Memory B cell (primary cell): ENCODE measurements at regions not wholly inside any gene's neighbourhood (a gene's known extent, or its start where the extent isn't known, plus 50 kb on each side); places are given as distances from the start of the nearest gene placed in this dataset.

Experiments used
- ATAC-seq: fragments of 150-1000 bp; cut with Tn5 transposase; 2 replicates; pipeline ENCODE4 v1.10.0; 2021; ENCODE audit warnings: low read depth, mild to moderate bottlenecking, moderate library complexity
- DNase-seq, 2 donors: peaks; one replicate each; pipeline ENCODE4 v3.0.0; 2022; ENCODE audit warnings: low spot score in 2 of 2
- H3K27ac Mint-ChIP-seq: one replicate; pipeline ENCODE4 v1.8.0; 2022; ENCODE audit warnings: mild to moderate bottlenecking, moderate library complexity, mixed read lengths
- H3K27me3 Mint-ChIP-seq: one replicate; pipeline ENCODE4 v1.8.0; 2022; ENCODE audit warnings: mixed read lengths
- H3K36me3 Mint-ChIP-seq: one replicate; pipeline ENCODE4 v1.8.0; 2022; ENCODE audit warnings: mild to moderate bottlenecking, mixed read lengths
- H3K4me1 Mint-ChIP-seq: one replicate; pipeline ENCODE4 v1.8.0; 2022; ENCODE audit warnings: mixed read lengths
- H3K4me3 Mint-ChIP-seq: one replicate; pipeline ENCODE4 v1.8.0; 2022; ENCODE audit warnings: mild to moderate bottlenecking, moderate library complexity, mixed read lengths
- H3K9me3 Mint-ChIP-seq: one replicate; pipeline ENCODE4 v1.8.0; 2022; ENCODE audit warnings: mixed read lengths

DNA sequence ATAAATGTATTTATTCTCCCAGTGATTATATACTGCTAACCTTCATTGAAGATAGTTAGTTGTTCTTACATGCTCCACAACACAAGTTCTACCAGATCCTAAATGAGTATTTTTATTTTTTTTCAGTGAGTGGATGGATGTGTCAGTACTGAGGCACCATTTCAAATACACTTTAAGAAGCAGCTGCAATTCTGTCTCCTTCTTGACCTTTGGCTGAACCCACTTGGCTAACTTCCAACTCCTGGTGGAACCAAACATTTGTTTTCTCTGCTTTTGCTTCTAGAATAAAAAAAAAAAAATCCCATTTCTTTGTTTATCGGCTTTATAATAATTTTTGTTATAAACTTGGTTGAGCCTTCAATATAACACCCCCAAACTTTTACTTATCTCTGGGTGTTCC lies 458.3 kb upstream of the MAP3K7 start:
- Mint-ChIP-seq H3K4me3 (no peak overlapping the region), H3K27me3 (no peaks in the 10 kb centered on the region), H3K9me3 (peaks cover 5% of the 10 kb centered on the region), H3K27ac (no peak overlapping the region), H3K36me3 (no peaks in the 10 kb centered on the region), H3K4me1 (no peaks in the 10 kb centered on the region)
- ATAC-seq (no peak), DNase-seq (no peak)

DNA sequence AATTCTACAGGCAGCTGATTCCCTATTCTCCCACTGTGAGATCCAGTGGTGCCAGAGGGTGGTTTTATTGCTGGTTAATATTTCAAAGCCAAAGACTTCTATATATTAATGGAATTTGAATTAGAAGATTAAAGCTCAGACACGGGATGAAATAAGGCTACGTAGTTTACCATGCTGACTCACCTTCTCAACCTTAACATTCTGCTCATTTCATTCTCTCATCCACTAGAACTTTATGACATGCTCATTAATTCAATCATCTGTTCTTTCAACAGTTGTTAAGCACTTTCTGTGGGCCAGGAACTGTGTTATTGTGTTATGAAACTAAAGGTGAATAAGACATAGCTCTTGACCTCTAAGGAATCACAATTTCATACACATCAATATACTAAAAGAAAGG lies 456.9 kb upstream of the MAP3K7 start:
- H3K9me3 Mint-ChIP-seq = peaks cover 3% of the 10 kb centered on the region
- no peak for DNase-seq

DNA sequence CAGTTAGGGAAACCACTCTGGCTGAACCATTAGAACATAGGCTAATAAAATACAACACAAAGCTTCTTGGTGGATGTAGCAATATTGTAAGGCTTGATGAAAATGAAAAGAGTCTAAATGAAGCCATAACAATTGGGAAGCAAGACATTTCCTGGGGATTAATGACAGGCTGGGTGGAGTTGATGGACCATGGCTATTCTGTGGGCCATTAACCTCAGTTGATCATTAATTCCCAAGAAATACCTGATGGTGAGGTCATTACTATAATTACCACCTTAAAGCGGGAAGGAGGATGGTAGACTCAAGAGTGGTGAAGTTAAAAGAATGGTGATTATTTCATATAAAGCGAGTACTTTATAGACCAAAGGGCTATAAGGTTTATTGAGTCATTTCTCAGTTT lies 455.8 kb upstream of the MAP3K7 start:
- ATAC-seq (no peak), DNase-seq (no peak)
- Mint-ChIP-seq H3K36me3 (no peaks in the 10 kb centered on the region), H3K9me3 (peaks cover 3% of the 10 kb centered on the region), H3K27ac (no peak overlapping the region), H3K27me3 (no peaks in the 10 kb centered on the region), H3K4me1 (no peaks in the 10 kb centered on the region), H3K4me3 (no peak overlapping the region)

More for the DNA sequence above, 456.9 kb upstream of the MAP3K7 start:
- no peak for ATAC-seq
- Mint-ChIP-seq H3K4me1 (no peaks in the 10 kb centered on the region), H3K4me3 (no peak overlapping the region), H3K27ac (no peak overlapping the region), H3K27me3 (no peaks in the 10 kb centered on the region), H3K36me3 (no peaks in the 10 kb centered on the region)

DNA sequence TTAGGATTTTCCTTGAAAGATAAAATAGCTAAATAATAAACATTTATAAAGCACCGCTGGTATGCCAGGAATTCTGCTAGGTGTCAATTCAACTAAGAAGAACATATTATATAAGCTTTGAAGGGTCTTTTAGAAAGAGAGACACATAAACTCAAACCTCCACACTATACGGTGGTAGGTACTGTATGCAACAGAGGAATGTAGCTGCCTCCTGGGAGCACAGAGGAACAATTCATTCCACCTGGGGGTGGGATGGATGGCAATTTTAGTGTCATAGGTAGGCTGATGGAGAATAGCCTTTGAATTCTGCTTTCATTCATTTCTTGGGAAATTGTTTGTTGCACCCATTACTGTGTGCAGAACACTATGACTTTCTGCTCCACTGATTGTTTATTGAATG lies 447.1 kb upstream of the MAP3K7 start:
- H3K9me3 Mint-ChIP-seq = no peaks in the 10 kb centered on the region
- H3K4me3 Mint-ChIP-seq = no peak overlapping the region
- no peak for DNase-seq
- H3K36me3 Mint-ChIP-seq = no peaks in the 10 kb centered on the region
- no peak overlapping the region for H3K27ac Mint-ChIP-seq
- no peak for ATAC-seq
- H3K4me1 Mint-ChIP-seq = no peaks in the 10 kb centered on the region
- H3K27me3 Mint-ChIP-seq = no peaks in the 10 kb centered on the region

DNA sequence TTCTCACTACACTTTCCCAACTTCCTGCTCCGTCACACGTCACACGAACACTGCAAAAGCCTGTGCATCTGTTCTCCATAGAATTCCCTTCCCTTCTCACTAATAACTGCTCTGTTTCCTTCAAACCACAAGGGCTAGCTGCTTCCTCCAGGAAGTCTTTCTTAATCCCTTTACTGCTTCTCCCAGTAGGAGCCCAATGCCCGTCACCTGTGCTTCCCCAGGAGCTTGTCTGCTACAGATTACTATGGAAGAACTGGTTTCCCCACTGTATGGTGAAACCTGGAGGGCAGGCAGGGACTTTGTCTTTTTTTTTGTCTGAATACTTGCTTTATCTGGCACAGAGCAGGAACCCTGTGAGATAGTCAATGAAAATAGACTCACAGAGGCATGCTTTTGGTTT lies 444.7 kb upstream of the MAP3K7 start:
- no peak for DNase-seq
- H3K4me1 Mint-ChIP-seq = no peaks in the 10 kb centered on the region
- H3K36me3 Mint-ChIP-seq = no peaks in the 10 kb centered on the region
- peaks cover 1% of the 10 kb centered on the region for H3K27me3 Mint-ChIP-seq
- ATAC-seq = no peak
- no peak overlapping the region for H3K27ac Mint-ChIP-seq
- H3K9me3 Mint-ChIP-seq = no peaks in the 10 kb centered on the region
- H3K4me3 Mint-ChIP-seq = no peak overlapping the region

DNA sequence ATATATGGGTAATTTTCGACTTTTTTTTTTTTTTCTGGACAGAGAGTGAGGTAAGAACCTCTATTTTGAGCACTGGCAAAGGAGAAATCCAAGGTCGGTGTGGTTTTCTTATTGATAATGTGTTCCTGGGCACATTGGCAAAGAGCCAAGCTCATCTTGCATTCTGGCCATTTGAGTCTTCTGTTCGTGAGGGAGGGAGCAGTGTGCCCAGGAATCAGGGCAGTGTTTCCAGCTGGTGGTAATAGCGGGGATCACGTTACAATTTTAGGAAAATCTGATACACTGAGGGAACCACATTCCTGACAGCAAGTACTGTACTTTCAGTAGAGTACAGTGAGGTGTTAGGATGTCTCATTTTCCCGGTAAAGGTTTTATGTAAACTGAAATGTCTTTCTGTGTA lies 442.3 kb upstream of the MAP3K7 start:
- no peaks in the 10 kb centered on the region for H3K4me1 Mint-ChIP-seq
- H3K27me3 Mint-ChIP-seq = peaks cover 1% of the 10 kb centered on the region
- DNase-seq = no peak
- H3K36me3 Mint-ChIP-seq = no peaks in the 10 kb centered on the region
- ATAC-seq = no peak
- H3K4me3 Mint-ChIP-seq = no peak overlapping the region
- no peak overlapping the region for H3K27ac Mint-ChIP-seq
- peaks cover 1% of the 10 kb centered on the region for H3K9me3 Mint-ChIP-seq

DNA sequence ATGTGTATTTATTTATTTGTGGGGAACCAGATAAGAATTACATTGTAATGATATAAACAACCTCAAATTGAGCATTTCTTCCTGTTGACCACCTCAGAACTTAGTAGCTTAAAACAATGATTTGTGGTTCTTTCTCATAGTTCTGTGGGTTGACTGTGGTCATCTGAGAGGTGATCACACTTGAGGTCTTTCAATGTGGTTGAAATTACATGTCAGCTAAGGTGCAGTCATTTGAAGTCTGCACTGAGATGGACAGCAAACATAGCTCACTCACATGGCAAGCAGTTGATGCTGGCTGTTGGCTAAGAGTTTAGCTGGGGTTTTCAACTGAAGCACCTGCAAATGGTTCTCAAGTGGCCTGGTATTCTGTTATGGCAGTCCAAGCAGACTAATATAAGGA lies 436.7 kb upstream of the MAP3K7 start:
- Mint-ChIP-seq H3K36me3 (no peaks in the 10 kb centered on the region), H3K9me3 (peaks cover 1% of the 10 kb centered on the region), H3K4me3 (no peak overlapping the region), H3K4me1 (no peaks in the 10 kb centered on the region), H3K27me3 (peaks cover 3% of the 10 kb centered on the region), H3K27ac (no peak overlapping the region)
- no peak for ATAC-seq
- no peak for DNase-seq

DNA sequence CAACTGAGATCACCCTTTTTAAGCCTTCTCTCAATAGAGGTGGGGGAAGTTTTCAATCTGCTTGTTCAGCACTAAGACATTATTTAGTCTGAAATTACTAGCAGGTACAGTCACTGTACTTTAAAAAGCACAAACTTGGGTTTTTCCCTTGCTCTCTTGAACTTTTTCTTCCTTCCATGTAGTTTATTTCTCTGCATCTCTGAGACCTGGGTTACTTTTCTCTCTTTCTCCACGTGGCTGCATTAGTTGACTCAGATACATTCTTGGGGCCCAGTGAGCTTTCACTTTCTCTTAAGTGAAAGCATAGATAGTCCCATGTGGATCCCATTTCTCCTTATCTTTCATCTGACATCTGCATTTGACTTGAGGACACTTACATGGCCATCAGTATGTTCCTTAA lies 433.9 kb upstream of the MAP3K7 start:
- Mint-ChIP-seq H3K9me3 (peaks cover 1% of the 10 kb centered on the region), H3K27ac (no peak overlapping the region), H3K4me1 (no peaks in the 10 kb centered on the region), H3K4me3 (no peak overlapping the region), H3K27me3 (peaks cover 2% of the 10 kb centered on the region), H3K36me3 (no peaks in the 10 kb centered on the region)
- DNase-seq = no peak
- ATAC-seq = no peak

DNA sequence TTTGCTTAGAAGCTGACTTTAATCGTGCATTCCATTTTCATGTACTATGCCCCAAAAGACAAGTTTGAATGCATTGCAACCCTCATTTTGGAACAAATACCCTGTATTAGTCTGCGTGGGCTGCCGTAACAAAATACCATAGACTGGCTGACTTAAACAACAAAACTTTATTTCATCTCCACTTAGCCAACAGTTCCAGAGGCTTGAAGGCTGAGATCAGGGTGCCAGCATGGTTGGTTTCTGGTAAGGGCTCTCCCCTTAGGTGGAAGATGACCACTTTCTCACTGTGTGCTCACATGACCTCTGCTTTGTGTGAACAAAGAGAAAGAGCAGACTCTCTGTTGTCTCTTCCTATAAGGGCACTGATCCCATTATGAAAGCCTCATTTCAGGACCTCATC lies 431.7 kb upstream of the MAP3K7 start:
- H3K36me3 Mint-ChIP-seq = no peaks in the 10 kb centered on the region

DNA sequence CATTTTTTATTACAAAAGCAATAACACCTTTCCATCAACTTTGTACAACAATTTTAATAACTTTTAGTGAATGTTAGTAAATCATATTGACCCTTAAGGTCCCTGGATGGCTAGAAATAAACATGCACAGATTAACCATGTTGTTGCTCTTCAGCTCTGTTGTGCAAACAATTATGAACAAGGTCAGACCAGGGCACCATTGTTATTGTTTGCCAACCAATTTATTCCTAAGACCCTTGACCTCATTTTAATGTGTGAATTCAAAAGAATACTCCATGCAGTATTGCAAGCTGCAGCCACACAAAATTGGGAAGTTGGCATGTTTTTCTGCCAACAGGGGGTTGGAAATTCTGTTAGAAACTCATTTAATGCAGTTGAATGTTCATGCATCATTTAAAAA lies 426.6 kb upstream of the MAP3K7 start:
- no peak overlapping the region for H3K27ac Mint-ChIP-seq
- no peaks in the 10 kb centered on the region for H3K27me3 Mint-ChIP-seq
- H3K4me1 Mint-ChIP-seq = no peaks in the 10 kb centered on the region
- ATAC-seq = no peak
- DNase-seq = no peak
- H3K4me3 Mint-ChIP-seq = no peak overlapping the region
- H3K36me3 Mint-ChIP-seq = no peaks in the 10 kb centered on the region
- no peaks in the 10 kb centered on the region for H3K9me3 Mint-ChIP-seq

More for the DNA sequence above, 431.7 kb upstream of the MAP3K7 start:
- DNase-seq = no peak
- Mint-ChIP-seq H3K4me3 (no peak overlapping the region), H3K27me3 (peaks cover 2% of the 10 kb centered on the region), H3K27ac (no peak overlapping the region), H3K4me1 (no peaks in the 10 kb centered on the region), H3K9me3 (no peaks in the 10 kb centered on the region)
- ATAC-seq = no peak

DNA sequence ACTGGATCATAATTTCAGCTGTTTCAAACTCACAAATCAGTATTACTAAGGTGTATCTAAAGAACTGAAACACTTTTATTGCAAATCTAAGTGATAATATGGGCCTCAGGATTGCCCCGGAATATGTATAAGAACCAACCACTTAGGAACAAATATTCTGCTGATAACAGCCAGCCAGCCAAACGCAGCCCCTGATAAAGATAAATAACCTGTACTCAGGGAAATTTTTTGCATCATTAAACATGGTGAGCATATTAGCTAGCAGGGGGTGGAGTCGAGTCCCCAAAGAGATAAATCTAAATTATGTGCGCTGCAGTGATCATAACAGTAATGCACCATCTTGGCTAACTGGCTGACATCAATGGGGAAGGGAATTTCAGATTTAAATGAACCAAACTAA lies 410.2 kb upstream of the MAP3K7 start:
- H3K27me3 Mint-ChIP-seq = peaks cover 1% of the 10 kb centered on the region
- no peaks in the 10 kb centered on the region for H3K9me3 Mint-ChIP-seq
- DNase-seq (no peak), ATAC-seq (no peak)
- no peaks in the 10 kb centered on the region for H3K4me1 Mint-ChIP-seq
- no peak overlapping the region for H3K4me3 Mint-ChIP-seq
- H3K27ac Mint-ChIP-seq = no peak overlapping the region
- no peaks in the 10 kb centered on the region for H3K36me3 Mint-ChIP-seq

DNA sequence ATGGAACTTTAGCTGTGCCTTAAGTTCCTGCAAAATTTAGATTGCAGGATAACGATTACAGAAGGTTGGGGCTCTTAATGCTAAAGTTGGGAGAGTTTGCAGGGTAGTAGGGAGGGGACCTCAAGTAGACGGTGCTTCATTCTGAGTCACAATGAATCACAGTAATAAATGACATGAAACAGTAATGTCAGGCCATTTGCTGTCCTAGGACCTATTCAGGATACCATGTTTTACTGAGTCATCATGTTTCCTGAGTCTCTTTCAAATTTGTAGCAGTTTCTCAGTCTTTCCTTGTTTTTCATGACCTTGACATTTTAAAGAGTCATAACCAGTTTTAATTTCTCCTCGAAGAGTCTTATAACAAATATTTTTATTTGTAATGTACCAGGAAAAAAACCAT lies 406.9 kb upstream of the MAP3K7 start:
- Mint-ChIP-seq H3K9me3 (no peaks in the 10 kb centered on the region), H3K27ac (no peak overlapping the region), H3K27me3 (peaks cover 3% of the 10 kb centered on the region), H3K4me3 (no peak overlapping the region), H3K36me3 (no peaks in the 10 kb centered on the region), H3K4me1 (no peaks in the 10 kb centered on the region)
- DNase-seq (no peak), ATAC-seq (no peak)

DNA sequence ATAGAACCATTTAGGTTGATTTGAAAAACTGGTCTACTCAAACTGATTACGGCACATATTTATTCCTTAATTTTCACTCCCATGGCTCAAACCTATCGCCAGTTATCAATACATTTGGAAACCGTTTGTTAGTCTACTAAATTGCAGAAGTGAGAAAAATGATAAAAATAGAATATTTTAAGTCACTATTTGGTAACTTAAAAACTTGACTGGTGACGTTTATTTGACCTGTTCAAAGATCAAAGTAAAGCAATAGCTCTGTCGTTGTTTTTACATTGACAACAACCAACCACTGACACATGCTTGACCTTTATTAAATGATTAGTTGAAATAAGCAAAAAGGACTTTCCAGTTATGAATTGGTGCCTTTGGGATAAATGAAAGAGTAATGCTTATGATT lies 402.9 kb upstream of the MAP3K7 start:
- ATAC-seq (no peak), DNase-seq (no peak)
- Mint-ChIP-seq H3K27ac (no peak overlapping the region), H3K4me3 (no peak overlapping the region), H3K27me3 (peaks cover 3% of the 10 kb centered on the region), H3K36me3 (no peaks in the 10 kb centered on the region), H3K4me1 (no peaks in the 10 kb centered on the region), H3K9me3 (no peaks in the 10 kb centered on the region)

DNA sequence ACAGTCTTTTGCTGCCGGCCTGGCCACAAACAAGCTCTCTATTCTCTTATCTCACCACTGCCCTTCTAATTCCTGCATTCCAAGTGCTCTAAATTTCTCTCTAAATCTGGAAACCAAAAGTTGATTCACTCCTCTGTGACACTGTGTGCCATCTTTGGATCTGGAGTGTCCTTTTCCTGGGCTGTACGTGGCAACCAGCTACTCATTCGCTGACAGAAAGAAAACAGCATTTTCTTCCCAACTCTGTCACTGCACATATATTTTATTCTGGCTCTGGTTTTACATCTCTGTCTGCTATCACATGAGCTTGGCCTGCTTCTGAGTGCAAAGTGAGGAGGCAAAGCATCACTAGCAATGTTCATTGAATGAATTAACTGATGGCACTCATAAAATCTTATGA lies 397.2 kb upstream of the MAP3K7 start:
- Mint-ChIP-seq H3K27me3 (no peaks in the 10 kb centered on the region), H3K4me1 (no peaks in the 10 kb centered on the region), H3K36me3 (no peaks in the 10 kb centered on the region), H3K9me3 (peaks cover 2% of the 10 kb centered on the region), H3K4me3 (no peak overlapping the region), H3K27ac (no peak overlapping the region)
- ATAC-seq = no peak
- no peak for DNase-seq

DNA sequence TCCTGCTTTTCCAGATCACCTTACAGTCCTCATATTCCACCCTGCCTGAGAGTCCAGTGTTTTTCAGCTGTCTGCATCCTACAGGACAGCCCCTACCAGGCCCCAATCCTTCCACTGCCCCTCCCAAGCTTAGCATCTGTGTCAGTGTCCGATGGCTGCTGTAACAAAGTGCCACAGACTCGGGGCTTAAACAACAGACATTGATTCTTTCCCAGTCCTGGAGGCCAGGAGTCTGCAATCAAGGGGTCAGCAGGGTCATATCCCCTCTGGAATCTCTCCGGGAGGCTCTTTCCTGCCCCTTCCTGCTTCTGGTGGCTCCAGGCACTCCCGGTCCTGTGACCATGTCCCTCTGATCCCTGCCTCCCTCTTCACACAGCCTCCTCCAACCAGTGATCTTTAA lies 396.6 kb upstream of the MAP3K7 start:
- Mint-ChIP-seq H3K4me3 (no peak overlapping the region), H3K27ac (no peak overlapping the region), H3K27me3 (no peaks in the 10 kb centered on the region), H3K9me3 (peaks cover 2% of the 10 kb centered on the region), H3K4me1 (no peaks in the 10 kb centered on the region), H3K36me3 (no peaks in the 10 kb centered on the region)
- ATAC-seq (no peak), DNase-seq (no peak)

DNA sequence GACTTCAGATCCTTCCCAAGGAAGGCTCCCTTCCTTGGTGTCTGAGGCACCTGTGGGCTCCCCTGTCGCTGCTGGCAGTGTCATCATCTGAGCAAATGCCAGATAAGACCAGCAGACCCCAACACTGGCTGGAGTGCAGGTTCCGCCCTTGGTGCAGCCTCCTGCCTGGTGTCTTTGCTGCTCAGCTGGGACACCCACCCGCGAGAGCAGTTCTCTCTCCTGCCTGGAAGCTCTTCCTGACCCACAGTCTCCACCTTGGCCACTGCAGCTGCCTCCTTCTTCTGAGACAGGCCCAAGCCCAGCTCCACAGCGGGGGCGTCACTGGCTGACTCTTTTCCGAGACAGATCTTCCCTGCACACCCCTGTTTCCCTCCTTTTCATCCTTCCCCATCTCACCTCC lies 395.7 kb upstream of the MAP3K7 start:
- Mint-ChIP-seq H3K4me1 (no peaks in the 10 kb centered on the region), H3K36me3 (no peaks in the 10 kb centered on the region), H3K27me3 (no peaks in the 10 kb centered on the region), H3K4me3 (no peak overlapping the region), H3K9me3 (peaks cover 2% of the 10 kb centered on the region), H3K27ac (no peak overlapping the region)
- ATAC-seq = no peak
- no peak for DNase-seq
